Tibial nerve (tissue), 4 donors: ENCODE measurements at regions not wholly inside any gene's neighbourhood (a gene's known extent, or its start where the extent isn't known, plus 50 kb on each side); places are given as distances from the start of the nearest gene placed in this dataset.

ENCODE experiments used
- DNase-seq, 2 donors: peaks; one replicate each; pipeline ENCODE4 v3.0.0-alpha.2; 2019; ENCODE audit warnings: low spot score in 2 of 2
- H3K27ac ChIP-seq, 4 donors: fragments of 200-600 bp; sonication (generic) in 3 of 4; one replicate each; pipeline ENCODE4 v1.5.1; 2017 to 2019; ENCODE audit warnings: mild to moderate bottlenecking in 1 of 4
- H3K27me3 ChIP-seq, 2 donors: fragments of 200-600 bp; sonication (generic) in 1 of 2; one replicate each; pipeline versions ENCODE4 v1.5.1 to v1.6.0; 2017 to 2019
- H3K36me3 ChIP-seq, 3 donors: fragments of 200-600 bp; sonication (generic); one replicate each; pipeline ENCODE4 v1.5.1; 2018 to 2019
- H3K4me1 ChIP-seq, 4 donors: fragments of 200-600 bp; sonication (generic) in 3 of 4; one replicate each; pipeline ENCODE4 v1.5.1; 2017 to 2019
- H3K4me3 ChIP-seq, 4 donors: fragments of 200-600 bp; sonication (generic) in 3 of 4; one replicate each; pipeline ENCODE4 v1.5.1; 2017 to 2019; ENCODE audit warnings: mild to moderate bottlenecking in 1 of 4, moderate library complexity in 1 of 4
- H3K9me3 ChIP-seq, 4 donors: fragments of 200-600 bp; sonication (generic) in 3 of 4; one replicate each; pipeline ENCODE4 v1.5.1; 2017 to 2019
- CTCF ChIP-seq, 5 experiments: fragments of 200-600 bp in 3 of 5; fragments of 450-650 bp in 2 of 5; sonication (generic) in 3 of 5; IDR thresholded peaks; one replicate each; pipeline ENCODE4 v1.5.1; 2016 to 2019; ENCODE audit warnings: antibody characterized with exemption in 5 of 5, mild to moderate bottlenecking in 3 of 5, moderate library complexity in 2 of 5
- EP300 ChIP-seq, 2 donors: sonication (generic); formaldehyde crosslinking; IDR thresholded peaks; one replicate each; pipeline ENCODE4 v1.6.1; 2017; ENCODE audit warnings: antibody characterized with exemption in 2 of 2, mild to moderate bottlenecking in 1 of 2
- POLR2A ChIP-seq, 2 donors: fragments of 450-650 bp; IDR thresholded peaks; one replicate each; pipeline ENCODE4 v1.6.1; 2017; ENCODE audit warnings: antibody characterized with exemption in 2 of 2, mild to moderate bottlenecking in 2 of 2, moderate library complexity in 2 of 2
- WGBS, 2 donors: methylation state at CpG; one replicate each; pipeline ENCODE4 v1.1.5; 2018; 5-methylcytosine and 5-hydroxymethylcytosine counted together

DNA sequence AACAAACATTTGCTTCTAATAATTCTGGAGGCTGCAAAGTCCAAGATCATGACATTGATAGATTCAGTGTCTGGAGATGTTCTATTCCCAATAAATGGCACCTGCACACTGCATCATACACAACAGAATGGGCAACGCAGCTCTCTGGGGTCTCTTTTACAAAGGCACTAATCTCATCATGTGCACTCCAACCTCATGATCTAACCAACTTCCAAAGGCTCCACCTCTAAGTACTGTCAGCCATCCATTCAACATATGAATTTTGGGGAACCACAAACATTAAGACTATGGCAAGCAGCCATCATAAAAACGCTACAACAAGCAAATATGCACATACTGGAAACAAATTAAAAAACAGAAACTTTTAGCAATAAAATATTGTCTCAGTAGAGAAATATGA lies 121.1 kb downstream of the CYLC2 start:
- no peak for TF ChIP-seq EP300 (IDR thresholded peaks at IDR 0.05)
- no peak for TF ChIP-seq POLR2A (IDR thresholded peaks at IDR 0.05)
- no peak for TF ChIP-seq CTCF (IDR thresholded peaks at IDR 0.05)
- no peaks in the 10 kb centered on the region for H3K36me3 ChIP-seq
- no peaks in the 10 kb centered on the region for H3K4me1 ChIP-seq
- H3K27me3 ChIP-seq: no peaks in the 10 kb centered on the region
- no peak overlapping the region for H3K27ac ChIP-seq
- H3K9me3 ChIP-seq: no peaks in the 10 kb centered on the region
- no peak for DNase-seq
- WGBS, 2 donors: 66 to 71% methylated on average over 2 of the region's 2 CpGs
- H3K4me3 ChIP-seq: no peak overlapping the region

DNA sequence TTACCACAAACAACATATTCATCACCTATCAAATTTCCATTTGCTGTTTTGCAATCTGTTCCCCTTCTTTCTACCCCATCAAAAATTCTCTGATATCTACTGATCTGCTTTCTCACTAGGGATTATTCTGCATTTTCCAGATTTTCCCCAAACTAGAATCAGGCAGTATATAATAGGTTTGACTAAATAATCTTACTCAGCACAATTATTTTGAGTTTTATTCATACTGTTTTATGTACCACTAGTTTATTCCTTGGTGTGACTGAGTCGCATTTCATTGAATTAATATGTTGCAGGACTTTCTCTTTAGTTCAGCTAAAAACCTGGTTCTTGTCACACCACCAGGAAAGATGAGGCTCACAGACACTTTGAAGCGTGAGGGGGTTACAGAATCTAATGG lies 131.4 kb downstream of the CYLC2 start:
- DNase-seq: no peak
- no peak overlapping the region for H3K27ac ChIP-seq
- peaks cover 0 to 45% (median 0%) of the 10 kb centered on the region in 4 donors for H3K9me3 ChIP-seq
- no peak overlapping the region for H3K4me3 ChIP-seq
- 87 to 90% methylated on average over 2 of the region's 2 CpGs for WGBS, 2 donors
- no peaks in the 10 kb centered on the region for H3K27me3 ChIP-seq
- H3K4me1 ChIP-seq: no peaks in the 10 kb centered on the region
- H3K36me3 ChIP-seq: no peaks in the 10 kb centered on the region
- TF ChIP-seq POLR2A (IDR thresholded peaks at IDR 0.05): no peak
- no peak for TF ChIP-seq CTCF (IDR thresholded peaks at IDR 0.05)
- TF ChIP-seq EP300 (IDR thresholded peaks at IDR 0.05): no peak

GRCh38 chr9:103139891-103140290 lies 144.8 kb downstream of the CYLC2 start:
- no peaks in the 10 kb centered on the region for H3K36me3 ChIP-seq
- 75 to 94% methylated on average over 2 of the region's 2 CpGs for WGBS, 2 donors
- H3K4me3 ChIP-seq: no peak overlapping the region
- no peak for DNase-seq
- H3K27ac ChIP-seq: no peak overlapping the region
- no peaks in the 10 kb centered on the region for H3K27me3 ChIP-seq
- no peaks in the 10 kb centered on the region for H3K4me1 ChIP-seq
- H3K9me3 ChIP-seq: no peaks in the 10 kb centered on the region
- TF ChIP-seq POLR2A (IDR thresholded peaks at IDR 0.05) (no peak), EP300 (IDR thresholded peaks at IDR 0.05) (no peak), CTCF (IDR thresholded peaks at IDR 0.05) (no peak)

GRCh38 chr9:103152473-103152872 lies 157.3 kb downstream of the CYLC2 start:
- H3K27ac ChIP-seq: no peak overlapping the region
- H3K4me1 ChIP-seq: no peaks in the 10 kb centered on the region
- no peaks in the 10 kb centered on the region for H3K36me3 ChIP-seq
- 58 to 59% methylated on average over 2 of the region's 2 CpGs for WGBS, 2 donors
- H3K4me3 ChIP-seq: no peak overlapping the region
- no peak for DNase-seq
- H3K27me3 ChIP-seq: no peaks in the 10 kb centered on the region
- no peak for TF ChIP-seq POLR2A (IDR thresholded peaks at IDR 0.05)
- H3K9me3 ChIP-seq: peaks cover 0 to 25% (median 0%) of the 10 kb centered on the region in 4 donors

DNA sequence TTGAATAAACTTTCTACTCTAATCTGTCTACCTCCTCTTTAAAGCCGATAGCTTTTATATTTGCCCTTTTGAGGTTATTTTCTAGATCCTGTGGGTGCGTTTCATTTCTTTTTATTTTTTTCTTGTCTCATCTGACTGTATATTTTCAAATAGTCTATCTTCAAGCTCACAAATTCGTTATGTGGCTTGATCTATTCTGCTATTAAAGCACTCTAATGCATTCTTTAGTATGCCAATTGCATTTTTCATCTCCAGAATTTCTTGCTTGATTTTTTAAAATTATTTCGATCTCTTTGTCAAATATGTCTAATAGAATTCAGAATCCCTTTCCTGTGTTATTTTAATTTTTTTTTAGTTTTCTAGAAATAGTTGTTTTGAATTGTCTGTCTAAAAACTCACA lies 172.4 kb downstream of the CYLC2 start:
- Histone ChIP-seq H3K9me3 (peaks cover 0 to 31% (median 0%) of the 10 kb centered on the region in 4 donors), H3K27ac (no peak overlapping the region), H3K4me3 (no peak overlapping the region), H3K36me3 (no peaks in the 10 kb centered on the region), H3K27me3 (no peaks in the 10 kb centered on the region), H3K4me1 (no peaks in the 10 kb centered on the region)
- DNase-seq: no peak
- WGBS, 2 donors: 82 to 85% methylated on average over 4 of the region's 4 CpGs
- TF ChIP-seq EP300 (IDR thresholded peaks at IDR 0.05): no peak
- no peak for TF ChIP-seq CTCF (IDR thresholded peaks at IDR 0.05)
- no peak for TF ChIP-seq POLR2A (IDR thresholded peaks at IDR 0.05)

- 72 to 81% methylated on average over 1 of the region's 1 CpG for WGBS, 2 donors
- Histone ChIP-seq H3K4me1 (no peaks in the 10 kb centered on the region), H3K27ac (no peak overlapping the region), H3K9me3 (peaks cover 0 to 31% (median 0%) of the 10 kb centered on the region in 4 donors), H3K4me3 (no peak overlapping the region), H3K27me3 (no peaks in the 10 kb centered on the region), H3K36me3 (no peaks in the 10 kb centered on the region)
- DNase-seq: no peak
- no peak for TF ChIP-seq CTCF (IDR thresholded peaks at IDR 0.05)
Observed at GRCh38 chr9:103168254-103168653, 173.1 kb downstream of the CYLC2 start.
